Left colon (tissue), 2 donors: ENCODE measurements at regions not wholly inside any gene's neighbourhood (a gene's known extent, or its start where the extent isn't known, plus 50 kb on each side); places are given as distances from the start of the nearest gene placed in this dataset.
"Not testable (repeated sequence)": the region's sequence is repeated elsewhere in the genome, so short reads cannot be mapped to it uniquely, and the experiment has no call there.

Source experiments
- ATAC-seq: fragments of 200-7000 bp; cut with Tn5 transposase; one replicate; pipeline ENCODE4 v1.9.1; 2020; ENCODE audit warnings: mild to moderate bottlenecking, moderate library complexity
- DNase-seq, 2 donors: peaks; one replicate each; pipeline ENCODE4 v3.0.0-alpha.2; 2020
- intact Hi-C, 2 donors: fragments of 100-400 bp; cut with DNase I in 1 of 2; cut with micrococcal nuclease in 1 of 2; formaldehyde crosslinking; loops; one replicate each; pipeline versions ENCODE4 v1.11.2 to v1.14.0; 2022; cut with DNase I, micrococcal nuclease
- donor health status: DM: no; HTN: no; CAD: no.
- donor health status: DM: yes; HTN: yes; CAD: no.

- ATAC-seq (no peak), DNase-seq (no peak)
- intact Hi-C loops = no loop called here
Measured at GRCh38 chr18:62442391-62442790, 80.4 kb upstream of the ZCCHC2 start.

- ATAC-seq = no peak
- no peak for DNase-seq
- intact Hi-C loops = no loop called here
Measured at GRCh38 chr18:62445386-62445917, 77.4 kb upstream of the ZCCHC2 start.

- intact Hi-C loops = no loop called here
- ATAC-seq (no peak), DNase-seq (no peak)
Measured at GRCh38 chr18:62446511-62446910, 76.3 kb upstream of the ZCCHC2 start.

GRCh38 chr18:62447652-62448051 lies 75.2 kb upstream of the ZCCHC2 start:
- DNase-seq (no peak), ATAC-seq (no peak)
- intact Hi-C loops = no loop called here

GRCh38 chr18:62448426-62448825 lies 74.4 kb upstream of the ZCCHC2 start:
- intact Hi-C loops = no loop called here
- no peak for ATAC-seq
- no peak for DNase-seq

GRCh38 chr18:62449490-62450104 lies 73.2 kb upstream of the ZCCHC2 start:
- intact Hi-C loops = no loop called here
- DNase-seq = no peak
- no peak for ATAC-seq

- DNase-seq (no peak), ATAC-seq (no peak)
- intact Hi-C loops = no loop called here
Measured at GRCh38 chr18:62450175-62450545, 72.7 kb upstream of the ZCCHC2 start.

GRCh38 chr18:62450546-62451410 lies 72.0 kb upstream of the ZCCHC2 start:
- DNase-seq (no peak), ATAC-seq (peak; percentile 38)
- intact Hi-C loops = no loop called here

GRCh38 chr18:62452280-62452831 lies 70.5 kb upstream of the ZCCHC2 start:
- DNase-seq (no peak), ATAC-seq (no peak)
- intact Hi-C loops = no loop called here

- intact Hi-C loops = no loop called here
- DNase-seq = no peak
- ATAC-seq = no peak
Measured at GRCh38 chr18:62453864-62454263, 69.0 kb upstream of the ZCCHC2 start.

GRCh38 chr18:62454527-62454926 lies 68.3 kb upstream of the ZCCHC2 start:
- intact Hi-C loops = no loop called here
- DNase-seq = no peak
- no peak for ATAC-seq

- intact Hi-C loops = no loop called here
- DNase-seq = no peak
- no peak for ATAC-seq
Measured at GRCh38 chr18:62455222-62455621, 67.6 kb upstream of the ZCCHC2 start.

- intact Hi-C loops = no loop called here
- peak; percentile 35 for ATAC-seq
- no peak for DNase-seq
Measured at GRCh38 chr18:62457877-62458276, 64.9 kb upstream of the ZCCHC2 start.

GRCh38 chr18:62458346-62458745 lies 64.5 kb upstream of the ZCCHC2 start:
- ATAC-seq = no peak
- no peak for DNase-seq
- intact Hi-C loops = no loop called here

- ATAC-seq (no peak), DNase-seq (no peak)
- intact Hi-C loops = no loop called here
Measured at GRCh38 chr18:62458868-62459716, 63.7 kb upstream of the ZCCHC2 start.

GRCh38 chr18:62460851-62461300 lies 61.9 kb upstream of the ZCCHC2 start:
- intact Hi-C loops = no loop called here
- DNase-seq (no peak), ATAC-seq (no peak)

- DNase-seq (no peak), ATAC-seq (no peak)
- intact Hi-C loops = no loop called here
Measured at GRCh38 chr18:62461591-62461990, 61.2 kb upstream of the ZCCHC2 start.

GRCh38 chr18:62464266-62464665 lies 58.6 kb upstream of the ZCCHC2 start:
- ATAC-seq = no peak
- no peak for DNase-seq
- intact Hi-C loops = no loop called here

- intact Hi-C loops, ATAC-seq, DNase-seq: not testable (repeated sequence)
Measured at GRCh38 chr18:62469131-62469530, 53.7 kb upstream of the ZCCHC2 start.
